HG03139 (cell line): ENCODE measurements at regions not wholly inside any gene's neighbourhood (a gene's known extent, or its start where the extent isn't known, plus 50 kb on each side); places are given as distances from the start of the nearest gene placed in this dataset.

Experiments
- ATAC-seq: cut with Tn5 transposase; IDR thresholded peaks from one replicate; pipeline ENCODE4 v1.9.1; 2021; ENCODE audit not compliant: unreplicated experiment

GRCh38 chr2:145609951-145610350 lies 1090.0 kb upstream of the ZEB2 start:
- ATAC-seq, result no peak

GRCh38 chr2:145601361-145601925 lies 1081.5 kb upstream of the ZEB2 start:
- no peak for ATAC-seq

- ATAC-seq, result no peak
Observed at GRCh38 chr2:145600811-145601210, 1080.9 kb upstream of the ZEB2 start.

GRCh38 chr2:145599756-145600155 lies 1079.8 kb upstream of the ZEB2 start:
- no peak for ATAC-seq

DNA sequence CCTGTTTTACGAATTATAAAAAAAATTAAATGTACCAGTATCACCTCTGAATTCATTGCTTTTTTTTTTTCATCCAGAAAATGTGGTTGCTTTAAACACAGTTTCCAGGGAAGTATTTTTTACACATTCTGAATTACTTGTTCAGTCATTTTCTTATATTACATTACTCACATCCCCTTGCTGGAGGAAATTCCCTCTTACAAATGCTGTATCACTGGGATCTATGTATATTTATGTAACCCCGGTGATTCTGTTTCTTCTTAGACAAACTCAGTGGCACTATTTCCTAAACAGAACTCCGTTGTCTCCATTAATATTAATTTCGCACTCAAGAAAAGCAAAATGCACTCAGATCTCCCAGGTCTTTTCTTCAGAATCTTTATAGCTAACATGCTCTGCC lies 1078.5 kb upstream of the ZEB2 start:
- no peak for ATAC-seq

DNA sequence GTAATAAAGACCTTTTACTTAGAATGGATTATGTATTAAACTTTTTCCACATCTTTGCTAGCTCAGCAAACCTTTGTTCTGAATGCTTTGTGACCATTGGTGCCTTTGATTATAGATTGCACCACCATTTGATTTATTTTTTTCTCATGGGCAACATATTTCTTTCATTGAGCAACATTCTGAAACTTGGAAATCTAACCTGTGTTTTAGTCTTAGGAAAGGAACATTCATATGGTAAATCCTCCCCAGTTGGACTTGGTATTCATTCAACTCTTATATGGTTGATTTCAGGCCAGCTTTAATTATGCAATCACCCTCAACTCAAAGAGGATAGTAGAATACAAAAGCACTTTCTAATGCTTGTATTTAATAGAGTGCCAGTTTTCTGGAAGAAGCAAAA lies 1077.9 kb upstream of the ZEB2 start:
- ATAC-seq, result no peak

DNA sequence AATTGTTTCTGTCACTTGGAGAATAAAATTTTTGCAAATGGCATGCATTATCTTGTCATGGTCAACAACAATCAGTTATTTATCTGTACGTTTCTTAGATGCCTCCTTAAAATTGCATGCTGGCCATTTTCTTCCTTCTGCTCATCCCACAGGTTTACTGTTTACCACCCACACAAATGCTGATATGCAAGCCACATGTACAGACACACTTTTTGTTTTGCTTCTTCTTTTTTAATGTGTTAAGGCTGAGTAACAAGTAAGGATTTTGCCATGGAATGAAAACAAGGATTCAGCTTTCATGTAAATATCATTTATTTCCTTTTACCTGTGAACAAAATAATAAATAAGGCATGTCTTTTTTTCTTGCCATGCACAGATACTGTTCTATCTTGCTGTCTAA lies 1077.1 kb upstream of the ZEB2 start:
- no peak for ATAC-seq

GRCh38 chr2:145596416-145596815 lies 1076.5 kb upstream of the ZEB2 start:
- ATAC-seq, result no peak

- no peak for ATAC-seq
Observed at GRCh38 chr2:145595296-145595695, 1075.4 kb upstream of the ZEB2 start.

- no peak for ATAC-seq
Observed at GRCh38 chr2:145593991-145594614, 1074.2 kb upstream of the ZEB2 start.

- ATAC-seq, result no peak
Observed at GRCh38 chr2:145593280-145593679, 1073.4 kb upstream of the ZEB2 start.

- ATAC-seq, result no peak
Observed at GRCh38 chr2:145592361-145592760, 1072.4 kb upstream of the ZEB2 start.

DNA sequence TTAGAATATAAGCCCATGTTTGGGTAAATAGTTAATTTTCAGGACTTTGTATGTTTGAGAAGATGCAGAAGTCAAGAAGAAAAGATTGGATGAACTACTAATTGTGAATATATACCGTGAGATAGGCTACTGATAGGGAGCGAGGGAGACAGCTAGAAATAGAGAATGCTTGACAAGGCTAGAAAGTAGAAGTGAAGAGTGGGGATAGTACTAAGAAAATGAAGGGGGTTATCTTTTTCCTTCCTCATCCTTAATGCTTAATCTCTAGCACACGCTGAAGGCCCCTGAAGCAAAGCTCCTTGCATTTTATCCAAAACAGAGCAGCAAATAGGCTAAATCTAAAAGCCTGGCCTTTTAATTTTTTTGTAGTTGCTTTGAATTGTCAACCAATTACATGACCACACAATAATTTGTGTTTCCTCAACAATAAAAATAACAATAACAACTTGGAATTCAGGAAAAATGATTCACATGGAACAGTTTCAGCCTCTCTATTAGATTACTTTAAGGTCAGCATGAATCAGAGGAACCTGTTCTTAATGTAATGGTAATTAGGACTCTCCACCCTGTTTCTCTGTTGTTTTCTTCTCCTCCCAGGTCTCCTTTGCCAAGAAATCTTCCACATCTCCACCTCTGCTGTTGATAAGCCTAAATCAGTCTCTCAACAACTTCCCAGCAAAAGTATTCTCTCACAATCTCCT lies 1071.3 kb upstream of the ZEB2 start:
- no peak for ATAC-seq

DNA sequence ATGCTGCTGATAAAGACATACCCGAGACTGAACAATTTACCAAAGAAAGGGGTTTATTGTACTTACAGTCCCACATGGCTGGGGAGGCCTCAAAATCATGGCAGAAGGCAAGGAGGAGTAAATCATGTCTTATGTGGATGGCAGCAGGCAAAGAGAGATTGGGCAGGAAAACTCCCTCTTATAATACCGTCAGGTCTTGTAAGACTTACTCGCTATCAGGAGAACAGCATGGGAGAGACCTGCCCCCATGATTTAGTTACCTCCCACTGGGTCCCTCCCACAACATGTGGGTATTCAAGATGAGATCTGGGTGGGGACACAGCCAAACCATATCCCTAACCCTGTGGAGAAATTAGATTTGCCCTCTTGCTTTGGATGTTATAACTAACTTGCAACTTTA lies 1068.0 kb upstream of the ZEB2 start:
- no peak for ATAC-seq

DNA sequence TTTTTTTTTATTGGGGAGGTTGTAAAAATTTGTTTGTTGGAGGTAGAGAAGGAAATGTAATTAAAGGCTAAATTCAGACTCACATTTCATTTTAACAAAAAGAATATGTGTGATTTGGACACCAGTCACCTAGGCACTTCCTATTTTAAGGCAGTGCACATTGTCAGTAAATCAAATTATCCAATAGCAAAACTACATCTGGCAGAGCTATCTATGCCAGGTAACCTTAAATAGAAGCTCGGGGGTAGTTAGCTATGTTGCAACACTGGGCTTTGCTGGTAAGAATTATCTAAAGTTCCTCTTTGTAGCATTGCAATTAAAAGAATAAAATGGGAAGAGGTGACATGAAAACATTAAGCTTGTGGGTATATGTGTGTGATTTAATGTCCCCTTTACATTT lies 1064.4 kb upstream of the ZEB2 start:
- ATAC-seq, result no peak

DNA sequence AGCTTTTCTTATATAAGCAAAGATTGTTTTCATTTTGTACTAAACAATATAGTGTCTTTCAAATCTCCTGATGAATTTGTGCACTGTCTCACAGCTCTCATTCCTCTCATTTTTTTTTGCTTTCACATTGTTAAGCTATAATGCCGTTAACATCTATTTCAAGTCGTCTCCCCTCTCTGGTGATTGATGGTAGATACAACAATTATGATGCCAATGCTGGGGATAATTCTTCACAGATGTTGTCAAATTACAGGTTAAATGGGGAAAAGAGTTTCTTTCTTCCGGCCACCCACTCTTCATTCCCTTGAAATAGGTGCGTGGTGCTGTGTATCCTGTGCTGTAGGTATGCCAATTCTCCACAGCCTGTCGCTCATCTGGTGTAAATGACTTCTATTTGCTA lies 1053.7 kb upstream of the ZEB2 start:
- ATAC-seq, result no peak

- ATAC-seq, result no peak
Observed at GRCh38 chr2:145572238-145572637, 1052.3 kb upstream of the ZEB2 start.

GRCh38 chr2:145569108-145569507 lies 1049.2 kb upstream of the ZEB2 start:
- ATAC-seq, result no peak

DNA sequence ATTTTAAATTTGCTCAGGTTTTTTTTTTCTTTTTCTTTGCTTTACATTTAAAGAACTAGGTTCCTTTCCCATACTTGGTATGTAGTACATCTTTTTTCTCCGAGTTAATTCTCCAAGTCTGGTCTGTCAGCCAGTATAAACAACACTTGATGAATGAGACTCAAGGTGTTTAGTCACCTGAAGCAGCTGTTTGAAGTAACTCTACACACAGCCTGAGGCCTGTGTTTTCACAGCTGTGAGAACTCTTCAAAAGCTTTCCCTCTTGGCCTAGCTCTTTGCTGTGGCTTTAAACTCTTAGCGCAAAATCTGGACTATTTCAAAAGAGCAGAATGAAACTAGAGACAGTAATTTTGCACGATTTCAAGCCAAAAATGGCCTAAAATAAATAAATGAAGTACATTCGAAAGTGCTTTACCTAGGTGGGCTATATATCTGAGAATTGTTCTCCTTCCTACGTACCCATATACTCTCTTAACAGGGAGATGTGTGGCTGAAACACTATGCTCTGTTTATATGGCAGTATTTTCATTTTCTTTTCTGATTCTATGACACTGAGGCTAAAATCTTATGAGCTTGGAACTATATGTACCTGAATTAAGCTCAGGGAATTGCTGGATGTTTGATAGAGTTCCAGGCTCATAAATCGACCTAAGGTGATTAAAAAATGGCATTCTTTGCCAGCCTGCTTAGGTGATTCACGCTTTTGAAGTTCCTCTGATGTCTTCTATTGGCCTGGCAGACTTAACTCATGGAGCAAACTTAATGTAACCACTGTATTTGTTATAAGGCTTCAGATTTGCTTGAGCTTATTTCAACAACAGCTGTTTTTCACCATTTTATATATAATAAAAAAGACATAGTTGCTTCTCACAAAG lies 1044.1 kb upstream of the ZEB2 start:
- ATAC-seq, result no peak

DNA sequence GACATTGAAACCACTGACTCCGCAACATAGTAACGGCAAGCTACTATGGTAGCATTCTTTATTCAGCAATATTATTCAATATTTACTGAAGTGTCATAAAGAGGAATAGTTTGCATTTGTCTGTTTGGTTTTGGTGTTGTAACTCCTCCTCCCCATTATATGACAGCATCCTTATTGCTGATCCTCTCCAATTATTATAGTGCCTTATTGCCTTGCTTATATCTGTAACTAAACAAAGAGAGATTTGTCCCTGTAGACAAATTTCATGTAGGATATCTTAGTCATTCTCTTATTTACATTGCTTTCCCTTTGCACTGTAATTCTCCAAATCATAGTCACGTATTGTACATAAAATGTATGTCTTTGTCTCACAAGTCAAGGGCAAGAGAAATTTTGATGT lies 1041.2 kb upstream of the ZEB2 start:
- no peak for ATAC-seq

DNA sequence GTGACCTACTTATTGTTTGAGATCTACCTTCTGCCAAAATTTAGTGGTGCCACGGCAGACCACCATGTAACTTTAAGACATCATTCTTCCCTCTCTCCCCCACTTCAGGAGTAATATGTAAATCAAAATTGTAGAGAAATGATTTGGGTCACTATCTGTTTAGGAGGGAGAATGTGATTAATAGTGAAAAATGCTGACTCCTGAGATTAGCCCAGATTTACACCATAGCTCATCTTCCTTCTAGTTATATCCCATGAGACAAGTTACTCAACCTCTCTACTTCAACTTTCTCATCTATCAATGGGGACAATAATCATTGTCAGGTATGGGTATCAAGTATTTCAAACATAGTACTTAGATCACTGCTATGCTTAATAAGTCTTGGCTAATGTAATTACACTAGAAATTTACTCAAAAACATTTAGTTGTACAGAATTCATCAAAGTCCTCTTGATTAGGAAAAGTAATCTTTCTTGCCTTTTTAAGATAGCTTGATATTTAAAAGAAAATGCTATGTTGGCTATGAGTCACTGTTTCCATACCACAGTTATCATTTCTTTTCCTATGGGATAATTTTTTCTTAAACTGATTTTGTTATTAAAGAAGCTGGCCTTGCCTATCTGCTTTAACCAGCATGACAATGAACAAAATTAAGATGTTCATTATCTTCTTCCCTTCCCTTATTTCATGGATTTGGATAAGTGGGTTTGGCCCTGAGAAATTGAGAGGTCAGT lies 1038.9 kb upstream of the ZEB2 start:
- ATAC-seq, result no peak
